Renal cortex interstitium (tissue), 11 donors: ENCODE measurements at regions not wholly inside any gene's neighbourhood (a gene's known extent, or its start where the extent isn't known, plus 50 kb on each side); places are given as distances from the start of the nearest gene placed in this dataset.
"Not testable (repeated sequence)": the region's sequence is repeated elsewhere in the genome, so short reads cannot be mapped to it uniquely, and the experiment has no call there.

Experiments used
- DNase-seq, 11 donors: peaks; one replicate each; pipeline ENCODE4 v3.0.0-alpha.2; 2013; ENCODE audit warnings: low read depth in 9 of 11, low spot score in 4 of 11; ENCODE audit errors: extremely low read depth in 1 of 11

- DNase-seq: no peak
These were observed 302.1 kb upstream of the SGO1 start for GRCh38 chr3:20488151-20488550.

GRCh38 chr3:20484126-20484525, 298.1 kb upstream of the SGO1 start:
- no peak for DNase-seq

GRCh38 chr3:20482350-20482749, 296.3 kb upstream of the SGO1 start:
- no peak for DNase-seq

- no peak for DNase-seq
These were observed 294.9 kb upstream of the SGO1 start for GRCh38 chr3:20480786-20481365.

- no peak for DNase-seq
These were observed 292.4 kb upstream of the SGO1 start for GRCh38 chr3:20478436-20478835.

- not testable (repeated sequence) for DNase-seq
These were observed 278.2 kb upstream of the SGO1 start for GRCh38 chr3:20464237-20464636.

- no peak for DNase-seq
These were observed 276.7 kb upstream of the SGO1 start for GRCh38 chr3:20462723-20463122.

- DNase-seq: no peak
These were observed 276.2 kb upstream of the SGO1 start for GRCh38 chr3:20462226-20462625.

GRCh38 chr3:20458994-20459716, 273.1 kb upstream of the SGO1 start:
- DNase-seq: no peak

- peak in 3 of 11 donors; percentile 21 to 35 (median 31) for DNase-seq
These were observed 270.5 kb upstream of the SGO1 start for GRCh38 chr3:20456511-20456910.

- DNase-seq: no peak
These were observed 265.2 kb upstream of the SGO1 start for GRCh38 chr3:20451170-20451569.

- DNase-seq: no peak
These were observed 264.6 kb upstream of the SGO1 start for GRCh38 chr3:20450611-20451010.

GRCh38 chr3:20442846-20443245, 256.8 kb upstream of the SGO1 start:
- no peak for DNase-seq

- not testable (repeated sequence) for DNase-seq
These were observed 241.3 kb upstream of the SGO1 start for GRCh38 chr3:20427268-20427667.

GRCh38 chr3:20425138-20425537, 239.1 kb upstream of the SGO1 start:
- DNase-seq: no peak

- no peak for DNase-seq
These were observed 238.1 kb upstream of the SGO1 start for GRCh38 chr3:20424086-20424485.

- no peak for DNase-seq
These were observed 236.4 kb upstream of the SGO1 start for GRCh38 chr3:20422391-20422790.

- DNase-seq: no peak
These were observed 231.5 kb upstream of the SGO1 start for GRCh38 chr3:20417388-20418108.

GRCh38 chr3:20406611-20407011, 220.6 kb upstream of the SGO1 start:
- no peak for DNase-seq

GRCh38 chr3:20405744-20406143, 219.7 kb upstream of the SGO1 start:
- DNase-seq: no peak
